Esophagus muscularis mucosa (tissue), 4 donors: ENCODE measurements at regions not wholly inside any gene's neighbourhood (a gene's known extent, or its start where the extent isn't known, plus 50 kb on each side); places are given as distances from the start of the nearest gene placed in this dataset.

ENCODE experiments used
- EP300 ChIP-seq: sonication (generic); formaldehyde crosslinking; IDR thresholded peaks from one replicate; pipeline ENCODE4 v1.6.1; 2017; ENCODE audit warnings: antibody characterized with exemption
- POLR2A ChIP-seq: fragments of 450-650 bp; IDR thresholded peaks from one replicate; pipeline ENCODE4 v1.6.1; 2017; ENCODE audit warnings: antibody characterized with exemption, moderate library complexity, mild to moderate bottlenecking, low read depth
- POLR2AphosphoS5 ChIP-seq, 2 donors: sonication (generic); formaldehyde crosslinking; IDR thresholded peaks; one replicate each; pipeline ENCODE4 v1.6.1; 2017; ENCODE audit warnings: antibody characterized with exemption in 2 of 2
- TF ChIP-seq, protein P1 (sequence below), 3 experiments: fragments of 200-600 bp in 2 of 3; fragments of 450-650 bp in 1 of 3; sonication (generic) in 2 of 3; IDR thresholded peaks; one replicate each; pipeline ENCODE4 v1.5.1; 2017 to 2019; ENCODE audit warnings: antibody characterized with exemption in 3 of 3, mild to moderate bottlenecking in 2 of 3, moderate library complexity in 1 of 3

DNA sequence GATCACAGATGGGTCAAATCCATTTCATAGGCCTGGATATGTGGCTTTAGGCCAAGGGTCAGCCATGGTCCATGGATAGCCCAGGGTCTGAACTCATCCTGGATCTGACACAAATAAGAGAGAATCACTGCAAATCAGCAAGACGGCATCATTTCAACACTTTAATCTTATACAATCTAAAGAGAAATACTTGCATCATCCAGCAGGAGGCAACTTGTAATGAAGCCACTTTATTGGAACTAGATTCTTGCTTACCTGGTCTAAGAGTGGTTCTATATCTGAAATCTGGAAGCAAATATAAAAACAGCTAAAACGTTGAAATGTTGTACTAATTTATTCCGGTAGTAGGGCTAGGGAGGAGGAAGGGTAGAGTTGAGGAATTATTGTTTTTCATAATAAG lies 870.1 kb downstream of the JRKL start:
- TF ChIP-seq, protein P1, sequence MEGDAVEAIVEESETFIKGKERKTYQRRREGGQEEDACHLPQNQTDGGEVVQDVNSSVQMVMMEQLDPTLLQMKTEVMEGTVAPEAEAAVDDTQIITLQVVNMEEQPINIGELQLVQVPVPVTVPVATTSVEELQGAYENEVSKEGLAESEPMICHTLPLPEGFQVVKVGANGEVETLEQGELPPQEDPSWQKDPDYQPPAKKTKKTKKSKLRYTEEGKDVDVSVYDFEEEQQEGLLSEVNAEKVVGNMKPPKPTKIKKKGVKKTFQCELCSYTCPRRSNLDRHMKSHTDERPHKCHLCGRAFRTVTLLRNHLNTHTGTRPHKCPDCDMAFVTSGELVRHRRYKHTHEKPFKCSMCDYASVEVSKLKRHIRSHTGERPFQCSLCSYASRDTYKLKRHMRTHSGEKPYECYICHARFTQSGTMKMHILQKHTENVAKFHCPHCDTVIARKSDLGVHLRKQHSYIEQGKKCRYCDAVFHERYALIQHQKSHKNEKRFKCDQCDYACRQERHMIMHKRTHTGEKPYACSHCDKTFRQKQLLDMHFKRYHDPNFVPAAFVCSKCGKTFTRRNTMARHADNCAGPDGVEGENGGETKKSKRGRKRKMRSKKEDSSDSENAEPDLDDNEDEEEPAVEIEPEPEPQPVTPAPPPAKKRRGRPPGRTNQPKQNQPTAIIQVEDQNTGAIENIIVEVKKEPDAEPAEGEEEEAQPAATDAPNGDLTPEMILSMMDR (IDR thresholded peaks at IDR 0.05): no peak
- no peak for TF ChIP-seq POLR2AphosphoS5 (IDR thresholded peaks at IDR 0.05)
- TF ChIP-seq POLR2A: no peak
- TF ChIP-seq EP300: no peak
